Peyer's patch (tissue), 4 donors: ENCODE measurements at regions not wholly inside any gene's neighbourhood (a gene's known extent, or its start where the extent isn't known, plus 50 kb on each side); places are given as distances from the start of the nearest gene placed in this dataset.

Source experiments
- CTCF ChIP-seq, 6 experiments: fragments of 450-650 bp in 4 of 6; fragments of 200-600 bp in 2 of 6; sonication (generic) in 1 of 6; IDR thresholded peaks; one replicate each; pipeline ENCODE4 v1.5.1; 2017 to 2019; ENCODE audit warnings: antibody characterized with exemption in 6 of 6, mild to moderate bottlenecking in 3 of 6, moderate library complexity in 1 of 6
- POLR2A ChIP-seq, 2 donors: fragments of 450-650 bp; IDR thresholded peaks; one replicate each; pipeline ENCODE4 v1.5.1; 2017; ENCODE audit warnings: antibody characterized with exemption in 2 of 2, mild to moderate bottlenecking in 2 of 2, moderate library complexity in 2 of 2

DNA sequence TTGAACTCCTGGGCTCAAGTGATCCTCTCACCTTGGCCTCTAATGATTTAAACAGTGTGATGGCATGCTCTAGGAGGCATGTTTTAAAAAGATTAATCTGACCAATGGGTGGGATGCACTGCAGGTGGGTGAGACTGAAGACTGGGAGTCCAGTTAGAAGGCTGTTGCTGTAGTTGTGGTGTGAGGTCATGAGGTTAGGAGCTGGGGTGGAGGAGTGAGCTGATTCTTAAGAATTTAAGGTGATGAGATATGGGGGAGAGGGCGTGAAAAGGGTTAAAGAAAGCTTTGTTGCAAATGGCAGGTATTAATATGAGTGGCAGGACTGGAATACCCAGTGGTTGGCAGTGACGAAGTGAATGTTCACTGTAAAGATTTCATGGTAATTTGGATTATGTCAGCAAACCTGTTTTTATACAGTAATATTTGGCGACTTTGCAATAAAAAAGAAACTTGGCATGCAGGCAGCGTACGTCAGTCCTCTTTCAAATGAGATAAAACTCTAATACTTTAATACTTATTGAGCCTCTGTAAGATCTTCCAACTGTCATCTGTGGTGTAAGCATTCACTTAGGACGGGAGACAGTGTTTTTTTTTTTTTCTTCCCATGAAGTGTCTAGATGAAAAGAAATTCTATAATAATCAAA is 72.8 kb upstream of the MTPN start:
- TF ChIP-seq CTCF (IDR thresholded peaks at IDR 0.05) (no peak), POLR2A (IDR thresholded peaks at IDR 0.05) (no peak)
